CD4-positive, alpha-beta T cell treated with Interleukin-6 at 100 ng/mL for 8 hours (primary cell): ENCODE measurements at regions not wholly inside any gene's neighbourhood (a gene's known extent, or its start where the extent isn't known, plus 50 kb on each side); places are given as distances from the start of the nearest gene placed in this dataset.
A peak's percentile ranks its signal among the peaks of the same experiment; 100 is the strongest.
"Not testable (repeated sequence)": the region's sequence is repeated elsewhere in the genome, so short reads cannot be mapped to it uniquely, and the experiment has no call there.

ENCODE experiments used
- DNase-seq: peaks from one replicate; pipeline ENCODE4 v3.0.0-alpha.2; 2020; ENCODE audit warnings: mixed read lengths, low spot score

DNA sequence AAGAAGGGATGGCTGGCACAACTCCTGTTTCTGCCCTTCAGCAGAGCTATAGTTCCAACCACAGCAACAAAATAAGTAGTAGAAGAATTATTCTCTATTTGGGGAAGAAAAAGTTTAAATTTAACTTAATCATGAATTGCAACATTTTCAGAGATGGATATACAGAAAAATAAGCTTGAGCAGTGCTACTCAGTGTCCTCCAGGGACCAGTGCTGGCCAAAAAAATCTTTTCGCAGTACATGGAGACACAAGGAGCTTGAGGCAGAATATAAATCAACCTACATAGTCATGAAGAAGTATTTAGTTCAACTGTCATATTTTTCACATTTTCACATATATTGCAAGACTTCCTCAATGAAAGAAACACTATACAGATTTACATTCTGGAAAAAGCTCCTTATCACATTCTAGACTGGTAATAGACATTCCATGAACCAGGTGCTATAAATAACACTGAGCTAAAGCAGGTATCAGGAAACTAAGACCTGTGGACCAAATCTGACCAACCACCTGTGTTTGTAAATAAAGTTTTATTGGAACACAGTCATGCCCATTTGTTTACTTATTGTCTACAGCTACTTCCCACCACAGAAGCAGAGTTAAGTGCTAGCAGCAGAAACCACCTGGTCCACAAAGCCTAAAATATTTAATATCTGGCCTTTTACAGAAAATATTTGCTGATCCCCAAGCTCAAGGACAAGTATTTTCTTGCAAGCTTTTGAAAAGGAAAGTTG, 101.9 kb downstream of the RGS21 start:
- DNase-seq = no peak

DNA sequence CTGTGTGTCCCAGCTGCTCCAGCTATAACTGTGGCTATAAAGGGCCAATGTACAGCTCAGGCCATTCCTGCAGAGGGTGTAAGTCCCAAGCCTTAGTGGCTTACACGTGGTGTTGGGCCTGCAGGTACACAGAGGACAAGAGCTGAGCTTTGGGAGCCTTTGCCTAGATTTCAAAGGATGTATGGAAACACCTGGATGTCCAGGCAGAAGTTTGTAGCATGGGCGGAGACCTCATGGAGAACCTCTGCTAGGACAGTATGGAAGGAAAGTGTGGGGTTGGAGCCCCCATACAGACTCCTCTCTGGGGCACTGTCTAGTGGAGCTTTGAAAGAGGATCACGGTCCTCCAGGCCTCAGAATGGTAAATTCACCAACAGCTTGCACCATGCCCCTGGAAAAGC, 113.9 kb downstream of the RGS21 start:
- DNase-seq = no peak

DNA sequence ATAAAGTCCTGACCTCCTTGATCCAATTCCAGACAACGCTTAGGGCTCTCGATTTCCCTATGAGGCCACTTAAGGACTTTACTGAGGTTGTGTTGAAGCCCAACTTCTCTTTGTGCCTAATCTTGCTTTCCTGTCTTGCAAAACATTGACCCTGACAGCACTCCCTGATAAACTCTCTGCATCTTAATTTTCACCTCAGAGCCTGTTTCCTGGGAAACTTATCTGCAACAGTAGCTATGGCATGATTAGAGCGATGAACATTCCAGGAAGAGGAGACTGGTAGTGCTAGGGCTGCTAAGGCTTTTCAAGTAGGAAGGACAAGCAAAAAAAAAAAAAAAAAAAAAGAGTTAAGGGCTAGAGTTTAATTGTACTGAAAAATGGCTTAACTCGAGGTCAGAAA, 118.9 kb downstream of the RGS21 start:
- no peak for DNase-seq

DNA sequence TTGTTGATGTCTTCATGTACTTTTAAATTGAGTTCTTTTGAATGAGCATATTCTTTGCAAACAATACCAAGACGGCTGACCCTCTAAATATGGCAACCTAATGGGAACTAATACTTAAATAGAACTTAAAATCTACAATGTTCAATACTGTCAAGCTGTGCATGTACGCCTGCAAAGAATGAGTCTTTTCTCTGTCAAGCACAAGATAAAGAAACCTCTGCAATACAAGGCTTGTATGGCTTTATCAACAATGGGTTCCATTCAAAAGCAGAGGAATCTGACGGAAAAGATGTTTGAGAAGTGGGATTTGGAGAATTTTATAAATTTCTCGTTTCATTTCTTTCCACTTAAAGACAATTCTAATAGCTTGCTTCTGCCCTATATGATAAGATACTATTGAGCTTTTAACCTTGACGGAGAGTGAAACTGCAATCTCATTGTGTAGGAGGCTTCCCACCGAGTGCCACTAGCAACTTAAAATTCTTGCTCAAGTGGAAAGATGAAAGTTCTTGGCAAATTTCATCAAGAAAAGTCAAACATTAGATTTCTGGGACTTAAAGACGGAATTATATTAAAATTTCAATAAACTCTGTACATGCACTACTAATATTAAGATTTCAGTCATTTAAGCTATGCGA, 119.8 kb downstream of the RGS21 start:
- no peak for DNase-seq

DNA sequence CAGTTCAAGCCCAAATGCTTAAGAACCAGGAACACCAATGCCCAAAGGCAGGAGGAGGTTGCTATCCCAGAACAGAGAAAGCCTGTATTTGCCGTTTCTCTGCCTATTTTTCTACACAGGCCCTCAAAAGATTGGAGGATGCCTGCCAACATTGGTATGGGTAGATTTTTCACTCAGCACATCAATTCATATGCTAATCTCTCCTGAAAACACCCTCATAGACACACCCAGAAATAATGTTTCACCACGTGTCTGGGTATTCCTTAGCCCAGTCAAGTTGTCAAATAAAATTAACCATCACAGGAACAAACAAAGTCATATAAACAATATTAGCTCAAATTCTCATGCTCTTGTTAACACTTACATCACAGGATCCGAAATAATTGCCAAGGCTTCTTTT, 121.9 kb downstream of the RGS21 start:
- DNase-seq = no peak

DNA sequence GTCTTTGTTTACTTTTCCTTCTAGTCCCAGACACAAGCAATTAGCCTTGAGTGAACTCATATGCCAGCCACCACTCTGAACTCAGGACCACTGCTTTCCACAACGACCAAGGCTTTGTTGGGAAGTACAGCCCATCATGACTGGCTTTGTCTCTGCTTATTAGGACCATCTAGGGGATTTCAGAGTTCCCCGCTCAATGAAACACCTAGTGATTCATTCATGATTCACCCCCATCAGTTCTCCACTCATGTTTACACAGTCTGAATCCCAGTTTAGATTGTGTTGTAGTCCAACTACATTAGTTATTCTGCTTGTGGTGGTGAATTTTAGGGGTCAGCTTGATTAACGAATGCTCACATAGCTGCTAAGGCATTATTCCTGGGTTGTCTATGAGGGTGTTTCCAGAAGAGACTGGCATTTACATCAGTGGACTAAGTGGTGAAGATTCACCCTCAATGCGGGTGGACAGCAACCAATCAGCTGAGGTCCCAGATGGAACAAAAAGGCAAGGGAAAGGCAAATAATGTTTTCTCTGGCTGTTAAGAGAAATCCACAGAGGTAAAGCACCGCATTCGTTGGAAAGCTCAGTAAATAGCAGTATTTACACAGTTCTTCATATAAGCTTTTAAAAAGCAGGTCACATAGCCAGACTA, 122.7 kb downstream of the RGS21 start:
- DNase-seq = no peak

DNA sequence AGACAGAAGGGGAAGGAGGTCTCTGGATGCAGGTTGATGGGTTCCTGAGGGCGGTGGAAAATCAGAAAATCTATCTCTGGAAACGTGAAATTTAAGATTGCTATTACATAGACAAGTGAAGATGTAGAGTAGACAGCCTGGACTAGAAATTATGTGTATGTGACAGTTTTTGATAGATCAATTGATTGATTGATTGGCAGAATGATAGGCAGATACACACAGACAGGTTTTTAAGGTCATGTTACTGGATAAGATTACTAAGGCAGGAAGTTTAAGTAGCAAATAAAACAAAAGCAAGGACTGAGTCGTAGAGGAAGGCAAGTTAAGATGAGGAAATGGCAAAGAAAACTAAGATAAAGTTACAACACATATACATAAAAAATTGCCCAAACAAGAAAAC, 124.7 kb downstream of the RGS21 start:
- no peak for DNase-seq

DNA sequence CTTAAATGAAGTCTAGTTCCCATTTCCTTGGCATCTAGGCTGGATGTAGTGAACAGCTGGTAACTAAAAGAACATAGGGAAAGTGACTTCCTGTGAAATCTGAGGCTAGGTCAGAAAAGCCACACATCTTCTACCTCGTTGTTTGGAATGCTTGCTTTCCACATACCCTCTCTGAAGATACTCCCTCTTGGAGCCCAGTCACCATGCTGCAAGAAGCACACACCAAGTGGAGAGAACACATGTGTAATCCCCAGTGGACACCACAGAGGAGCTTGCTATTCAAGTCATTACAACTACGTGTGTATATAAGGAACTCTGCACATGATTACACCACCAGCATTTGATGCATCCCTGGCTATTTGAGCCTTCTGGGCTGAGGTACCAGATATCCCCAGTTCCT, 125.9 kb downstream of the RGS21 start:
- no peak for DNase-seq

DNA sequence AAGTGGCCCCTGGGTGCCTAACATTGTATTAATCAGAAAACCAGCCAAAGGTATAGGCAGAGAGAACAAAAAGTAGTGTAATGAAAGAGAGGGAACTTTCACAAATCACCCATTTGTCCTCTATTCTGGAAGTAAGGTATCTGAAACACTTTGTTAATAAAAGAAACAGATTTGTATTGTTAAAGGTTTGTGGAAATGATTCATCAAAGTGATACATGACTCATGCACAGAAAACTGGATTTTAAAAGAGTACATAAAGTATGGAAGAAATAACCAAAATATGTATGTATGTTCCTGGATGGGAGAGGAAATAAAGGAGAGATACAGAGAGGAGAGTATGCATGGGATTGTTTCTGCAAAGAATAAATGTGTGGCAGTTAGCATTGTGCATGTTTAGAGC, 126.8 kb downstream of the RGS21 start:
- no peak for DNase-seq

DNA sequence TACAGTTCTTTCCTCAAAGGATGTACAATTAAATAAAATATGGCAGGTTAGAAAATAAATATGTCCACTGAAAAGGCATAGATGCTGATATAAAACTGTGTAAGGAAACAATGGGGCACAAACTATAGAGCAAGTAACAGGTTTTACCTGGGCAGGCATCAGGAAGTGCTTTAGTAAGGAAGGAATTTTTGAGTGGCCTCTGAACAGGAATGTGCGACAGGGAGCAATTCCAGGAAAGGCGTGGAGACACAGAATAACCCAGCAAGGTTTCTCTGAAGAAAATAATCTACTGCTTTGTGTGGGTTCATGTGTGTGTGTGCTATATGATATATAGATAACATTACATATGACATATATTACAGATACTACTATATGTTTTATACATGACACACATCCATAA, 128.4 kb downstream of the RGS21 start:
- no peak for DNase-seq

DNA sequence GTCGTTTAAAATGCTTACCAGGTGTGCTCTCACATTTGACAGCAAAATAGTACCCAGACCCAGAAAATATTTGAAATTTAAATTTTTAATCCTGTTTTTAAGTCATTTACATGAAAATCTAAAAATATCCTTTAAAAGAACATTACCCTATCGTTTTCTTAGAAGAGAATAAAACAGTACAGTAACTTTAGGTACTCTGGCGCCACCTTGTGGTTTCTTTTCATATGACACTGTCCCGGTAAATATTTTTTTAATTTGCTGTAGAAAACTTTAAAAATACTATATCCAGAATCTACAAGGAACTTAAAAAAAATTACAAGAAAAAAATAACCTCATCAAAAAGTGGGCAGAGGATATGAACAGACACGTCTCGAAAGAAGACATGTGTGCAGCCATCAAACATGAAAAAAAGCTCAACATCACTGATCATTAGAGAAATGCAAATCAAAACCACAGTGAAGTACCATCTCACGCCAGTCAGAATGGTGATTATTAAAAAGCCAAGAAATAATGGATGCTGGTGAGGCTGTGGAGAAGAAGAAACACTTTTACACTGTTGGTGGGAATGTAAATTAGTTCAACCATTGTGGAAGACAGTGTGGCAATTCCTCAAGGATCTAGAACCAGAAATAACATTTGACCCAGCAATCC, 129.2 kb downstream of the RGS21 start:
- DNase-seq = peak; percentile 44

DNA sequence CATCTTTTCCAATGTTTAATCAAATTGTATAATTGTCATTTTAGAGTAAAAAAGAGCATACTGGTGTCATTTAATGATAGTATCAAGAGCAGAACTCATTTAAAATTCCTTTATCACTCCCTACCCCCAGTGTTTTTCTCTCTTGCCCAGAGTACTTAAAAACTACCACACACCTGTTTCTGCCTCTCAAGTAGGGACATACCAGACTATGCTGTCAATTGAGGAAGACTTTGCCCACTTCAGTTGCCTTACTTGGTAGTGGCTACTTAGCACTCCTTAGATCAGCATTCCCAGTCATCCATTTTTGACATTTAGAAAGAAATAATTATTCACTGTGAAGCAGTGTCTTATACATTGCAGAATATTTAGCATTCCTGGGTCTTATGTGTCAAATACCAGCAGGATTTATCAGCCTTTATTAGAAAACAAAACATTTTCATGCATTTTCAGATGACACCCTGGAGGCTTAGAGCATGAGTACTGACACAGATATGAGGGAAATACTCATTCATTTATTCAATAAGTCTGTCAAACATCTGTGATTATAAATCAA, 127.5 kb upstream of the RGS1 start:
- DNase-seq = no peak

DNA sequence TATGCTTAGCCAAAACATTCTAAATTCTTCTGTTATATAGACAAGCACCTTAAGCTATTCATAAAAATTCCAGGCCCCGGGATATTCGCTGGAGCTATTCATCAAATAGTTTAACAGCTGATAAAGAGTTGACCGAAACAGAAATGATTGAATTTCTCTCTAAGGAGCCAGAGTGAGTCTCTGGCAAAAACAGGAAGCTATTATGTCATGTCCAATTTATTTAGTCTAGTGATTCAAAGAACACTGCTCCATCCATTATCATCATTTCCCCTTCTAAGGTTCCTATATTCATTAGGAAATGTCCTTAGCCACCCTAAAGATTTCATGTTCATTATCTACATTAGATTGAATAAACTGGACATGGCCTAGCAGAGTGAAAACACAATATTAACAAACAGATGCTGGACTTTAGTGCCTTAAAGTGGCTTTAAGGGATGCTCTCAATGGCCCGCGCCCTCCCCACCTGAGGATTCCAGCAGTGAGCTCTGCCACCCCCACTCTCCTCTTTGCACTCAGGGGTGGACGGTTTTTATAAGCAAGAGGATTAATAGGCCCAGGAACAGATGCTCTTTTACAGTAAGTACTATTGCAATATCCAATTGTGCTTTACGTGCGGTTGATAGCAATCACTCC, 122.1 kb upstream of the RGS1 start:
- no peak for DNase-seq

DNA sequence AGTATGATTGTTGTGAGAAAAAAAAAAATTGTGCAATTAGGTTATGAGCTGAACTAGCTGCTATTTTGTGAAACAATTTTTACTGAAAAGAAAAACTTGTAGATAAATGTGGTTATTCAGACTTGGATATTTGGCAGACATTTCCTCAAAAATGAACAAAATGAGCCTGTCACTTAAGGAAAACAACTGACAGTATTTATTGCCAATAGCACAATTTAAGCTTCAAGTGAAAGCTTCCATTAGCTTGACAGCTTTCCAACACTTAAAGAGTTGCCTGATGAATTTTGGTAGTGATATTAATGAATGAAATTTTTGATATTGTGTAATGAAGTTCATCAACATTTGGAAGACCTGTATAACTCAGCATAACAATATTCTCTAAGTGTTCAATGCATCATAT, 116.1 kb upstream of the RGS1 start:
- DNase-seq = no peak

DNA sequence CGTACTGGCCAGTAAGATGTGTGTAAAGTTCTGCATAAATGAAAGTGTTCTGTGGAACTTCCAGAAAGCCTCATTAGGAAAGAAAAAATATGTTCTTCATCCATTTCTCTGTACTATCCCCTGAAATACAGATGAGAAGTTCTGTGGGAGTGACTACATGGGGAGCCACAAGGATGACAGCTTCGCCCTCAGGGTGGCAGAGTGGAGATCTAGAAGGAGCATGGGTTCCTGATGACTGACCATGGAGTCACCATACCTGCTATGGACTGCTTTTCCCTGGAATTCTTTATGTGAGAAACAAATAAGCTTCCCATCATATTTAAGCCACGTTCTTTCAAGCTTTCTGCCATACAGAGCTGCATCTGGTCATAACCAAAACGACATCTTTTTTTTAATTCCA, 113.9 kb upstream of the RGS1 start:
- DNase-seq = no peak

DNA sequence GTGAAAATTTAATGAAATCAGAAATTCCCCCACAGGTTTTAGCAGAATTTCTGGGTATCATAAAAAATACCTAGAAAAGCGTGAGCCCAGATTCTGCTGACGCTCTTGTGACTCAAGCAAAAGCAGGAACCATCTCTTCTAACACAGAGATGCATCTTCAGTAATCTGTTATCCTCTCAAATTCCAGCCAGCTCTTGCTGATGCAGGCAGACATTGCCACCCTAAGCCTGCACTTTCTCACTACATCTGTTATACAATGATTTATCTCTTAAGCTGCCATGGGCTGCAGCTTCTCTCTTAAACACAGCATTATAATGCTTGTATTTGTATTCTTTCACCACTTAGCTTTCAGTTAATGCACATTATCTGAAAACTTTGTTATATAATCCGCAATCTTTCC, 113.0 kb upstream of the RGS1 start:
- DNase-seq = no peak

DNA sequence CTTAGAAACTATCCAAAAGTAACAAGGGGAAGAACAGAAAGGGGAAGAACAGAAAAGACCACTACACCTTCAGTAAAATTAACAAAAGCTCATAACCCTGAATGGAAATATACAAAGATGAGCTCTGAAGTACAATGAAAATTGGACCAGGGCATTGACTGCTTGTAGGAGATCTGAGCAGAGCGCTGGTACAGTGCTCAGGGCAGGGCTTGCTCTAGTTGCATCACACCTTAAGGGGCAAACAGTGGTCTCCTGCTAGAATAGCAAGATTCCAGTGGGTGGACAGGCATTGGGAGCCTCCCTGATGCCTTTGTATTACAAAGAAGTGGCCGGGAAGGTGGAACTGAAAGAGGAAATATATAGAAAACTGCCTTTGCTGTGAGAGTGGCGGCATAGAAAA, 111.9 kb upstream of the RGS1 start:
- DNase-seq = no peak

DNA sequence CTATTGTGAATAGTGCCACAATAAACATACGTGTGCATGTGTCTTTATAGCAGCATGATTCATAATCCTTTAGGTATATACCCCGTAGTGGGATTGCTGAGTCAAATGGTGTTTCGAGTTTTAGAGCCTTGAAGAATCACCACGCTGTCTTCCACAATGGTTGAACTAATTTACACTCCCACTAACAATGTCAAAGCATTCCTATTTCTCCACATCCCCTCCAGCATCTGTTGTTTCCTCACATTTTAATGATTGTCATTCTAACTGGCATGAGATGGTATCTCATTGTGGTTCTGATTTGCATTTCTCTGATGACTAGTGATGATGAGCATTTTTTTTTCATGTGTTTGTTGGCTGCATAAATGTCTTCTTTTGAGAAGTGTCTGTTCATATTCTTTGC, 110.4 kb upstream of the RGS1 start:
- DNase-seq = not testable (repeated sequence)

DNA sequence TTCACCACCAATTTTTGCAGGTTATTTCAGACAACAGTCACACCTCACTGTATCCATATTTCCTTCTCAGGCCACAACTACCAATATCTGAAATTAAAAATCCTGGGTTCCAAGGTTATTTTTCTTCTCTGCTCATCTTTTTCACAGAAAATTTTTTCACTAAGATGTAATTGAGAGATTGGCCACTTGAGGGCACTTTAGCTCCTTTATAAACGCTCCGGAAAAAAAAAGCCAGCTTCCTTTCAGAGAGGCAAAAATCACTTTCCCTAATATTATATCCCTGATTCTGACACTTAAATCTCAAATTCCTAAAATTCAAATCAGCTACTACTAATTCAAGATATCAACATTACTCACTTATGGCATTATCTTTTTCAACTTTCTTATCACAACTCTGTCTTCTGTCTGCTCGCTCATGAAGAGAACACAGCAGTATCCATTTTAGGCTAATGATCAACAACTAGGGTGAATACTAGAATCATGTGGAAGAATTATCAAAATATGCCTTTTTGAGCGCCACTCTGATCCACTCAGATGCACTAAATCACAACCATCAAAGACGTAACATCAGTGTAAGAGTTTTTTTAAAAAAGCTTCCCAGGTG, 101.4 kb upstream of the RGS1 start:
- peak; percentile 7 for DNase-seq

DNA sequence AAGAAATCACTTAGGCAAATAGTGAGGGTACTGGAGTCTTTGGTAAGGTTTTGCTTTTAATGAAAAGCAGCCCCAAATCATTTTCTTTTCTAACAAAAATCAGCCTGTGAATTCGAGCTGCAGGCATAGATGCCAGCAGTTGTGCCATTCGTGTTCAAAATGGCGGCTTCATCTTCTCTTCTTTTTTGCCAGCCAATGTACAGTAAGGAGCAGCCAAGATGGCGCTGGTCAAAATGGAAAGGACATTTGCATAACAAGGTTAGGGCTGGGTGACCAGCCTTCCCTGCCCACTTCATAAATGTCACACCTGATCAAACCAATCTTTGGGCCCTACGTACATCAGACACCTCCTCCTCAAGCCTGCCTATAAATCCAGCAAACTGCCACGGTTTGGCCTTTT, 100.2 kb upstream of the RGS1 start:
- no peak for DNase-seq

DNA sequence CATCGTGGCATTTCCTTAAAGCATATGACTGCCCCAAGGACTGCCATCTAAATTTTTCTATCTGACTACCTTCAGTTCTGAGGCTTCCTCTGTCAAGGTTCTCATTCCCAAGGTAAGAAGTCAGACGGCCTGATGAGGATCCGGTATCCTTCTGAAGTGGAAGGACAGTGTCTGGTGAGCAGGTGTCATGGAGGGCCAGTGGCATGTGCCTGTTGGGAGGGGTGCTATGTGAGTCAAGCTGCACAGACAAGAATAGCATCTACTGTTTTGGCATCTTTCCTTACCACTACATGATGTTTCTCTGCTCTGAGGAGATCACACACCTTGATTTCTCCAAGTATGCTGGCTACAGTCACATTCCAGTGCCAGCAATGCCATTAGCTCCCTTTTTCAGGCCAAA, 99.6 kb upstream of the RGS1 start:
- no peak for DNase-seq

DNA sequence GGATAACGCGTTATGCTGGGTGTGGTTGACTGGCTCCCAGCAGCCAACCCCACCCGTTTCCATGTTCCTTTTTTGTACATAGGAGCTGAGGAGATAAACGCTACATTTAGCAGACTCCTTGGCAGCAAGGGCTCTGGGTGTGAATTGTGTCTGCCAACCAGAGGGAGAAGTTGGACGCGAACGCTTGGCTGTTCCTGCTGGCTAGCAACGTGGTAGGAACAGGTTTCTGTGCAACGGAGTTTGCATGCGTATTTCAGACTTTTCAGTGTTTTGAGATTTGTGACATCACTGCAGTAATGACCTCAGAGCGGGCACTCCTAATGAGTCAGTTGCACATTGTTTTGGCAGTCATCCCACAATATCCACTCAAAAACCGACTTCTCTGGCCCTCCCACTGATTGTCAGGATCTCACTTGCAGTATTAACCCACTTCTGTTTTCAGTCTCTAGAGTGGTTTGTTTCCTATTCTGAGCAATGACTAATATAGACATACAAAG, 98.7 kb upstream of the RGS1 start:
- DNase-seq = no peak
